ENCODE measurements at regions not wholly inside any gene's neighbourhood (a gene's known extent, or its start where the extent isn't known, plus 50 kb on each side); places are given as distances from the start of the nearest gene placed in this dataset.

DNA sequence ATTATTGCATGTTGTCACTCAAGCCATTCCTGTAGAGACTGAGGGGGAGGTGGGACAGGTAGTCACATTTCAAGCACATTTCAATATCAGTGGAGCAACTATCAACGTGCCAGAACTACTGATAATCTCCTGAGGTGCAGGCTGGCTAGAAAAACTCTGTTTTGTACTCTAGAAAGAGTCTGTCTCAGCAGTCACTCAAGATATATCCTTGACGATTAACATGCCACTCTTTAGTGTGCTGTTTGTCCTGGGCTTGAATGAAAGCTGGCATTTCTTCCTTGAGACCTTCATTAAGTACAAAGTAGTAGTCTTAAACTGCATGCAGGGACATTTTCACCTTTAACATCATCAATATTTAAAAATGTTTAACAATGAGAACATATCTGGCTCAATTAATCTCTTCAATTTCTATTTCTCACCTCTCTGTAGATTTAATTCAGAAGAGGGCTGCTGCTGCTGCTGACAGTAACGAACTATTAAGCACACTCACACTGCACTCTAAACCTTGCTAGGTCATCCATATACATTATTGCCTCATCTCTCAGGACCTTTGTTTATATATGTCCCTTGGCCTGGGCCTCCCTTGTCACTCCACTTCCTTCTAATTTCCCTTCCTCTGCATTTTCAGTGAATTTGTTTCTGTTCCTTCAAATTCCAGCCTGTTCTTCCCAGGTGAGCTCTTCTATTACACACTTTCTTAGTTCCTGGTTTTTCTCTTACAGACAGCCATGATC, 412.0 kb downstream of the HAPSTR1 start:
- no peak overlapping the region for H3K9ac ChIP-seq (ENCODE audit: low read length)
- Mint-ChIP-seq H3K9me3 (ENCODE audit: unreplicated experiment) (peaks cover 2% of the 10 kb centered on the region), H3K4me3 (ENCODE audit: unreplicated experiment) (no peak overlapping the region), H3K27me3 (ENCODE audit: low read depth, unreplicated experiment) (peaks cover 8% of the 10 kb centered on the region), H3K36me3 (ENCODE audit: low read depth, unreplicated experiment) (no peaks in the 10 kb centered on the region), H3K27ac (ENCODE audit: unreplicated experiment) (no peak overlapping the region), H3K4me1 (ENCODE audit: low read depth, unreplicated experiment) (peaks cover 2% of the 10 kb centered on the region)
- no peak overlapping the region for H2AFZ ChIP-seq (ENCODE audit: low read depth, low read length)
- H3K36me3 ChIP-seq (ENCODE audit: insufficient read depth, low read length), result no peaks in the 10 kb centered on the region
- no peaks in the 10 kb centered on the region for H3K4me1 ChIP-seq (ENCODE audit: insufficient read depth, low read length)
- no peaks in the 10 kb centered on the region for H3K9me3 ChIP-seq (ENCODE audit: insufficient read depth, low read depth, low read length)
- H3K4me3 ChIP-seq (ENCODE audit: insufficient read depth, low read depth, low read length), result no peak overlapping the region
- no peak overlapping the region for H3K4me2 ChIP-seq (ENCODE audit: low read length)
- H4K20me1 ChIP-seq (ENCODE audit: insufficient read depth, low read length), result no peaks in the 10 kb centered on the region
- no peaks in the 10 kb centered on the region for H3K79me2 ChIP-seq (ENCODE audit: insufficient read depth, low read length)
- no peak overlapping the region for H3K27ac ChIP-seq (ENCODE audit: low read depth, low read length)
- DNase-seq (ENCODE audit: low read depth) (no peak), FAIRE-seq (no peak)
- no peak for TF ChIP-seq EZH2 (IDR thresholded peaks at IDR 0.05; ENCODE audit: insufficient read depth, low read length)
- TF ChIP-seq, protein P1, sequence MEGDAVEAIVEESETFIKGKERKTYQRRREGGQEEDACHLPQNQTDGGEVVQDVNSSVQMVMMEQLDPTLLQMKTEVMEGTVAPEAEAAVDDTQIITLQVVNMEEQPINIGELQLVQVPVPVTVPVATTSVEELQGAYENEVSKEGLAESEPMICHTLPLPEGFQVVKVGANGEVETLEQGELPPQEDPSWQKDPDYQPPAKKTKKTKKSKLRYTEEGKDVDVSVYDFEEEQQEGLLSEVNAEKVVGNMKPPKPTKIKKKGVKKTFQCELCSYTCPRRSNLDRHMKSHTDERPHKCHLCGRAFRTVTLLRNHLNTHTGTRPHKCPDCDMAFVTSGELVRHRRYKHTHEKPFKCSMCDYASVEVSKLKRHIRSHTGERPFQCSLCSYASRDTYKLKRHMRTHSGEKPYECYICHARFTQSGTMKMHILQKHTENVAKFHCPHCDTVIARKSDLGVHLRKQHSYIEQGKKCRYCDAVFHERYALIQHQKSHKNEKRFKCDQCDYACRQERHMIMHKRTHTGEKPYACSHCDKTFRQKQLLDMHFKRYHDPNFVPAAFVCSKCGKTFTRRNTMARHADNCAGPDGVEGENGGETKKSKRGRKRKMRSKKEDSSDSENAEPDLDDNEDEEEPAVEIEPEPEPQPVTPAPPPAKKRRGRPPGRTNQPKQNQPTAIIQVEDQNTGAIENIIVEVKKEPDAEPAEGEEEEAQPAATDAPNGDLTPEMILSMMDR (IDR thresholded peaks at IDR 0.05; ENCODE audit: insufficient read depth, low read depth, low read length), result no peak
- H3K27me3 ChIP-seq (ENCODE audit: insufficient read depth, low read length), result no peaks in the 10 kb centered on the region

DNA sequence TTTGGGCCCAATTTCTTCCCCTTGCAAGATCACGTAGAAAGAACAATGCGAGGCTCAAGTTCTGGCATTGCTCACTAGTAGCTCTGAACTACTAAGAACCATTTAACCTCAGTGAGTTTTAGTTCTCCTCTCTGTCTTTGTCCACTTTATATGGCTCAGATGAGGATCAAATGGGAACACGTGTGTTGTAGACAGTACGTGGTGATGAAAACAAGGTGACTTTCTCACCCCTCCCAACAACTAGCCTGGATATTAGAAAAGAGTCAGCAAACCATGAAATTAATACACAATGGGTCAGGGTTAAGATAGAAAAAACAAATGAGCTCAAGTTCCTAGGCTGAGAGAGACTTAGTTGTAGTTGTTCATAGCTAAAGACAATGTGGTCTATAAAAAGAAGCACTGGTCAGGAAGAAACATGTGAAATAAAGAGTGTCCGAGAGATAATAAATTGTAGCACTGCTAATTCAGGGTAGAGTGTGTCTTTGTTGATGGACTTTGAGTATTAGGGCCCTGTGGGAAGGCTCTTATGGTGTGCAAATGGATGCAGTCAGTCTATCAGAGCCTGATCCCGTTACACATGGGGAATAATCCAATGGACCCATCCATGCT, 417.0 kb downstream of the HAPSTR1 start:
- H3K36me3 ChIP-seq (ENCODE audit: insufficient read depth, low read length), result no peaks in the 10 kb centered on the region

More for the DNA sequence above, 417.0 kb downstream of the HAPSTR1 start:
- no peak for FAIRE-seq
- no peaks in the 10 kb centered on the region for H3K27me3 ChIP-seq (ENCODE audit: insufficient read depth, low read length)
- H3K36me3 Mint-ChIP-seq (ENCODE audit: low read depth, unreplicated experiment), result no peaks in the 10 kb centered on the region
- H4K20me1 ChIP-seq (ENCODE audit: insufficient read depth, low read length), result no peaks in the 10 kb centered on the region
- H3K27ac ChIP-seq (ENCODE audit: low read depth, low read length), result no peak overlapping the region
- no peak overlapping the region for H3K27ac Mint-ChIP-seq (ENCODE audit: unreplicated experiment)
- H3K4me1 Mint-ChIP-seq (ENCODE audit: low read depth, unreplicated experiment), result peaks cover 6% of the 10 kb centered on the region
- peaks cover 4% of the 10 kb centered on the region for H3K27me3 Mint-ChIP-seq (ENCODE audit: low read depth, unreplicated experiment)
- H3K4me3 ChIP-seq (ENCODE audit: insufficient read depth, low read depth, low read length), result no peak overlapping the region
- peaks cover under 1% of the 10 kb centered on the region for H3K9me3 Mint-ChIP-seq (ENCODE audit: unreplicated experiment)
- H3K9ac ChIP-seq (ENCODE audit: low read length), result no peak overlapping the region
- H3K9me3 ChIP-seq (ENCODE audit: insufficient read depth, low read depth, low read length), result peaks cover 7% of the 10 kb centered on the region
- no peak overlapping the region for H3K4me3 Mint-ChIP-seq (ENCODE audit: unreplicated experiment)
- H2AFZ ChIP-seq (ENCODE audit: low read depth, low read length), result no peak overlapping the region
- TF ChIP-seq EZH2 (IDR thresholded peaks at IDR 0.05; ENCODE audit: insufficient read depth, low read length), result no peak
- TF ChIP-seq, protein P1 (IDR thresholded peaks at IDR 0.05; ENCODE audit: insufficient read depth, low read depth, low read length), result no peak
- H3K79me2 ChIP-seq (ENCODE audit: insufficient read depth, low read length), result no peaks in the 10 kb centered on the region
- no peak overlapping the region for H3K4me2 ChIP-seq (ENCODE audit: low read length)
- no peak for DNase-seq (ENCODE audit: low read depth)
- no peaks in the 10 kb centered on the region for H3K4me1 ChIP-seq (ENCODE audit: insufficient read depth, low read length)
